ENCODE measurements at regions not wholly inside any gene's neighbourhood (a gene's known extent, or its start where the extent isn't known, plus 50 kb on each side); places are given as distances from the start of the nearest gene placed in this dataset.
"Not testable (repeated sequence)": the region's sequence is repeated elsewhere in the genome, so short reads cannot be mapped to it uniquely, and the experiment has no call there.

DNA sequence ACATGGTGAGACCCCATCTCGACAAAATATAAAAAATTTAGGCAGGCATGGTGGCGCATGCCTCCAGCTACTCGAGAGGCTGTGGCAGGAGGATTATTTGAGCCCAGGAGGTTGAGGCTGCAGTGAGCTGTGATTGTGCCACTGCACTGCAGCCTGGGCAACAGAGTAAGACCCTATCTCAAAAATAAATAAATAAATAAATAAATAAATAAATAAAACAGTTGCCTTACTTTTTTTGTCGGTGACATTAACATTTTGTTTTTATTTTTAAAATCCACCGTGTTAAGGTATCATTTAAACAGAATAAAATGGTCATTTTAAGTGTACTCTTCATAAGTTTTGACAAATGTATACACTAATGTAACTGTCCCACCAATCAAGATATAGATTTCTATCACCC, 57.0 kb downstream of the RASL11A start:
- DNase-seq: no peak

- no peak for DNase-seq
These were observed 58.6 kb downstream of the RASL11A start for GRCh38 chr13:27329210-27329609.

- DNase-seq: no peak
These were observed 64.3 kb downstream of the RASL11A start for GRCh38 chr13:27334774-27335435.

GRCh38 chr13:27336014-27336673, 65.5 kb downstream of the RASL11A start:
- DNase-seq: no peak

- DNase-seq: no peak
These were observed 67.6 kb downstream of the RASL11A start for GRCh38 chr13:27338207-27338606.

GRCh38 chr13:27338816-27339215, 68.2 kb downstream of the RASL11A start:
- DNase-seq: no peak

GRCh38 chr13:27339299-27339698, 68.7 kb downstream of the RASL11A start:
- peak; percentile 18 to 48 for DNase-seq

GRCh38 chr13:27341616-27342015, 71.0 kb downstream of the RASL11A start:
- no peak for DNase-seq

GRCh38 chr13:27347211-27347772, 76.7 kb downstream of the RASL11A start:
- DNase-seq: peak in 1 of 2 donors; percentile 8

GRCh38 chr13:27348461-27348860, 76.0 kb upstream of the GTF3A start:
- no peak for DNase-seq

- DNase-seq: peak in 1 of 2 donors; percentile 4
These were observed 75.0 kb upstream of the GTF3A start for GRCh38 chr13:27349458-27349857.

- not testable (repeated sequence) for DNase-seq
These were observed 73.6 kb upstream of the GTF3A start for GRCh38 chr13:27350825-27351224.

DNA sequence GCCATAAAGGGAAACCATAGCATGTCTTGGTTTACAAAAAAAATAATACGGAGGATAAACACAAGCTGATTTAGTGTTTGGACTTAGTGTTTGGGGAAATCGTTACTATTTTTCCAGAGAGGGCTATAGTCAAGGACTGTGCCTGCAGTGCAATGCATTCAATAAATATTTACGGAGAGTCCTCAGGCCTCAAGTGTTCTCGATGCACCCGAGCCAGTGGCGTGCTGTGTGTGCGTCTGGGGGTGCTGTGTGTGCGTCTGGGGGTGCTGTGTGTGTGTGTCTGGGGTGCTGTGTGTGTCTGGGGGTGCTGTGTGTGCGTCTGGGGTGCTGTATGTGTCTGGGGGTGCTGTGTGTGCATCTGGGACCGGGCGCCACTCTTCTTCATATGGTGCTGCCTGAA, 71.7 kb upstream of the GTF3A start:
- no peak for DNase-seq

GRCh38 chr13:27353166-27353583, 71.2 kb upstream of the GTF3A start:
- DNase-seq: no peak

GRCh38 chr13:27353708-27354107, 70.7 kb upstream of the GTF3A start:
- DNase-seq: no peak

GRCh38 chr13:27354379-27354778, 70.0 kb upstream of the GTF3A start:
- DNase-seq: no peak

DNA sequence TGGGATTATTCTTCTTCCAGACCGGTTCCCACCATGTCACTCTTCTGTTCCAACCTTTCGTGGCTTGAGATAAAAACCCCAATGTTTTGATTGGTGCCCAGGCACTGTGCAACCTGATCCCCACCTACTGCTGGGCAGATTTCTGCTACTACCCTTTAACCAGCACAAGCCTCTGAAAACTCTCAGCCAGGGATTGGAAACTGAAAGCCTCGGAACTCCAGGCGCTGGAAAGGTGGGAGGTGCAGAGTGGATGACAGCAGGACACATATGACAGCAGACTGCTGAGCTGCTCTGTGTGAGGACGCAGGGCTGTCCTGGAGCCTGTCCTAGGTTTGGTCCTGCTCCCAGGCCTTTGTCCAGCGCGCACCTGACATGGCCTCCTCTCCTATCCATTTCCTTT, 68.5 kb upstream of the GTF3A start:
- no peak for DNase-seq

GRCh38 chr13:27358420-27358819, 66.0 kb upstream of the GTF3A start:
- no peak for DNase-seq

- DNase-seq: peak; percentile 48 to 77
These were observed 65.1 kb upstream of the GTF3A start for GRCh38 chr13:27359199-27359821.

DNA sequence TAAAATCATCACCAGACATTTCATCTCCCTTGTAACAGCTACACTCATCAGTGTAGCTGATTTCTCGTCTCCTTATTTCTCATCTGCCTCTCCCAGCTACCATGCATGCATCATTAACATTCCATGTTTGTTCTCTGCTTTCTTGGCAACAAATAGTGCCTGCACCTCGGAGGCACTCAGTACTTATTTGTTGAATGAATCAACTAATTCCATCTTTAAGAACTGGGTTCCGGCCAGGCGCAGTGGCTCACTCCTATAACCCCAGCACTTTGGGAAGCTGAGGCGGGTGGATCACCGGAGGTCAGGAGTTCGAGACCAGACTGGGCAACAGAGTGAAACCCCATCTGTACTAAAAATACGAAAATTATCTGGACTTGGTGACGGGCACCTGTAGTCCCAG, 63.9 kb upstream of the GTF3A start:
- no peak for DNase-seq

DNA sequence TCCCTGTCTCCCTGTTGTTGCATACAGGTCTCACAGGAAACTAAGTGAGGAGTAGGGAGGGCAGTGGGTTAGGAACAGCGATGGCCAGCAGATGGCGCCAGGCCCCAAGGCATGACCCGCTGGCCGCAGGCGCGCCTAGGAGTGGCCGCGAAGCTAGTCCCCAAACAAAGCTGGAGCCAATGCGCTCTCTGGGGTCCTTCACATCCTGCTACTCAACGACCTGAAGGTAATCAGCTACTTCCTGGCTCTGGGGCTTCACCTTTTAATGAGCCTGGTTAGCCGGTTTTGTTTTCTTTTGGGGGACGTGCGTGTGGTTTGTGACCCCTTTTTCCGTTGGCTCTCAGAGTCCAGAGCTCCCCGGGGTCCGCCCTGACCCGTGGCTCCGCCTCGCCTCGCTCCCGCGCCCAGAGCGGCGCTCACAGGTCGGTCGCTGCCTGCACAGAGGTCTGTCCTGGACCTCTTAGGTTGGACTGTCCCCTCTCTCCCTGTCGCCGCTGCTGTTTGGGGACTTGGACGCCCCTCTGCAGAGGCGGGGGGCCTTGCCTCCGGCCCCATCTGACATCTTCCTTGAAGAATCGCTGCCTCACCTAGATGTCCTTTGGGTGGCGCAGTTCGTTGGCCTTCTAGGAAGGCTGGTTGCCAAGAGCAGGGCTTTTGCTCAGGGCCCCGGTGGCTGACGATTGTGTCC, 62.2 kb upstream of the GTF3A start:
- peak; percentile 74 to 80 for DNase-seq

GRCh38 chr13:27363637-27364036, 60.8 kb upstream of the GTF3A start:
- DNase-seq: not testable (repeated sequence)

- no peak for DNase-seq
These were observed 56.8 kb upstream of the GTF3A start for GRCh38 chr13:27367570-27367969.
